ENCODE measurements at regions not wholly inside any gene's neighbourhood (a gene's known extent, or its start where the extent isn't known, plus 50 kb on each side); places are given as distances from the start of the nearest gene placed in this dataset.

DNA sequence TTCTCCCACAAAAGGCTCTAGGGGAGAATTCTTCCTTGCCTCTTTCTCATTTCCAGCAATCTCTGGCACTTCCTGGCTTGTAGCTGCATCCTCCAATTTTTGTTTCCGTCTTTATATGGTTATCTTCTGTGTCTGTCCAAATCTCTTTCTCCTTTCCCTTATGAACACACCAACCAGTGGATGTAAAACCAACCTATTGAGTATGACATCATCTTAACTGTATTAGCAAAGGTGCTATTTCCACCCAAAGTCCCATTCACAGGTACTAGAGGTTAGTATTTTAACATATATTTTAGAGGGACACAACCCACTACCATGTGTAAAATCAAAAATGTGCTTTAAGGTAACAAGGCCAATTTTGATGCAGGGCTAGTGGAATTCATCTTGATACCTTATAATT is 129.0 kb downstream of the RAP2A start:
- no peak for DNase-seq

DNA sequence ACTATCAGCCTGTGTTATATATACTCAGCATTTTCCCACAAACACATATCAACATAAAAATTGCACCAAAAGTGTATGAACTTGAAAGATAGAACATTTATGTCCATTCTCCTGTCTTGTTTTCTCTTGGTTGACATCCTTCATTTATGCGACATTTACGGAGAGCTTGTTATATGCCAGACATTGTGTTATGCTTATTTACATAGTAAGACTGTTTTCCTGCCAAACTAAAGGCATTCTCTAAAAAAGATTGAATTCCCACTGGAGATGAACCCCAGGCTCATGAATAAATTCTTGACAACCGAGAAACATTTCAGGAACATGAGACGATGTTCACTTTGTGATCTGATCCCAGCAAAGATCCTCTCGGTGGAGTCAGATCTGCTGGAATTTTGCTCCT is 131.0 kb downstream of the RAP2A start:
- no peak for DNase-seq

DNA sequence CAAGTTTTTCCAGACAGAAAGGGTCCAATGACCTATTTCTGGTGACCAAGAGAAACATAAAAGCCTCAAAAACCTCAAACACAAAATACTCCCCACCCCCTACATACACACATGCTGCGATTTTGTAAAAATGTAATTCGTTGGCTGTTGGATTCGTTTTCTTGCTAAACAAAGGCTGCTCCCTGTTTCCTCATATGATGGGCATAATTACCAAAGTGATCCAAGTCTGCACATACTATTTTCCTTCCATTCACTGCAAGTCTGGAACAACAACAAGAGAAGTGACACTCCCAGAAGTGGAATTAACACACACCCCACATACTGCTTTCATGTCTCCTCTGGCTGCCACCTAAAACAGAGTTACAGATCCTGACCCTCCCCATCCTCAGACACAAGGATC is 131.9 kb downstream of the RAP2A start:
- no peak for DNase-seq

DNA sequence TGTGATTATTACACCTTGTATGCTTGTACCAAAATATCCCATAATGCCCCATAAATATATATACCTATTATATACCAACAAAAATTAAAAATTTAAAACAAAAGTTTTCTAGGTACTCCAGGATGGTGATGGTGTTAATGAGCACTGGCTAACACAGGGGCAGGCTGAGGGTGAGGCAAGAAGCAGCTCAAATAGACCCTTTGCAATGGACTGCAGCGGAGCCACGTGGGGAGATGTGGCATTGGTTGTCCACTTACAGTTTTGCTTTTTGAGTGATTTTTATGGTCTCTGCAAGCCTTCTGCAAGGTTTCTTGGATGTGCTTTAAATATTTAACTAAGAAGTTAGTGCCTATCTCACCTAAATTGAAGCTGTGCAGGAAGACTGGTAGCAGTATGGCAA is 132.9 kb downstream of the RAP2A start:
- DNase-seq: no peak

DNA sequence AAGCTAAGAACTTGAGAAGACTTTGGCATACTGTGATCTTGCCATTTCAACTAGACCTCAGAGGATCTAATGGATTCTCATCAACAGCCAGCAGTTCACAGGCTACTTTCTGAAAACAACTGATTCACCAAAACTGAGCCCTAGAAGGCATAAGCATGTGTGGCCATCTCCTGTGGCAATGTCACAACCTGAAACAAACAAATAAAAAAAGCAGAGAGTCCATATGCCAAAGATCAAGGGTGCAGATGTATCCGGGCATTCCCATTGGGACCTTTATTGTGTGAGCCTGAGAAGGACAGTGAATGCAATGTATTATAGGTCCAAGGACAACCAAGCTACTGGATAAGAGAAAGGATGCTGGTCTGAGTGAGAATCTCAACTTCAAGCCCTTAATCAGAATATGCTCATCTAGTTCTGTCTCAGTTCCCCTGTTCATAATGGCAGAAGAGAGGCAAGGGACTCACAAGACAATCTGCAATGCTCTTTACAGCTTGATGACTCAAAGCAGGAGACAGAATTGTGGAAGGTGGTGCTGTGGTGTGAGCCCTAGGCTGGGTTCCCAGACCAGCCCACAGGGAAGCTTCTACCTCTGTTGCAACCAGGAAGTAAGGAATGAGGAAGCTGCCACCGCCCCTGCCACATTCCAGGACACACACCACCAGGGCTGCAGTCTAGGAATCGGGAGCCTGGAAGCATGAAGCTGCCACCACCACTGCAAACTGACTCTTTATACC is 133.7 kb downstream of the RAP2A start:
- no peak for DNase-seq

DNA sequence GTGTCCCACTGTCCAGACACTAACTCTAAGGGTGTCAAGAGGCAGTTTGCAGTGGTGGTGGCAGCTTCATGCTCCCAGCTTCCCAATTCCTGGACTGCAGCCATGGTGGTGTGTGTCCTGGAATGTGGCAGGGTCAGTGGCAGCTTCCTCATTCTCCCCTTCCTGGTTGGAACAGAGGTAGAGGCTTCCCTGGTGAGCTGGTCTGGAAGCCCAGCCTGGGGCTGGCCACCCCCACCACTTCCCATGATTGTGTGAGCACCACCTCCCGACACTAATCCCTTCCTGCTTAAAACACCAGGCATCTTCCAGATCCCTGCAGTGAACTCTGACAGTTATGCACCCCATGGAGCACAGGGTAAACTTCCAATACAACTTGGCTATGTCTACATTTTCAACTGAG is 134.9 kb downstream of the RAP2A start:
- DNase-seq: no peak

DNA sequence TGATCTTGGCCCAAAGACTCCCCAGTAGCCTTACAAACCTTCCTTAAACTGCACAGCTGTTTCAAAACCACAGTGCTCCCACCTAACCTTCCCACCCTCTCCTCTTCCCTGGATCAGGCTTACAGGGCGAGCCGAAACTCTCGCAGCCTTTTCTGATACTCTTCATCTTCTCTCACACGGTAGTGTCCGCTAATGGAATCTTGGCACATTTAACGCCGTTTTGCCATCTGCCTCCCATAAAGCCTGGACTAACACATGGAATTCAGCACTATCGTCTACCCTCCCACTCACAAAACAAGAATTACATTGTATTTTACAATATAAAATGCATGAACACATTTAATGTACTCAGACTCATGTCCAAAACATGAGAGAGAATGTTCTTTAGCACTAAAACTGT is 135.9 kb downstream of the RAP2A start:
- peak; percentile 30 for DNase-seq

DNA sequence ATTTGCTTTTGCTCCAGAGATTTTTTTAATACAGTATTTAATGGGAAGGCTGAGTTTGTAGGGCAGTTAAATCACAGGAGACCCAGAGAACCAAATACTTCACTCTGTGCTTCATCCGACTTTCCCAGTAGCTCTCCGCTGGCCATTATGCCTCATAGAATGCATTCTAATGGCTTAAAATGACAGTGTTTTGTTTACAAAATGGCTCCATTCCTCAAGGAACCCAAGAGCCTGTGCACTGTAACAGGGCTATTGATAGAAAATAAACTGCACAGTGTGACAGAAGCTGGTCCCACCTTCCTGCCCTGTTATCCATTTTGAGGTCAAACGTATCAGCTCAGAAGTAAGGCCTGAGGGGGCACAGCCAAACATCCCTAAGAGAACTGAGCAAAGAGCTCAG is 136.5 kb downstream of the RAP2A start:
- no peak for DNase-seq

DNA sequence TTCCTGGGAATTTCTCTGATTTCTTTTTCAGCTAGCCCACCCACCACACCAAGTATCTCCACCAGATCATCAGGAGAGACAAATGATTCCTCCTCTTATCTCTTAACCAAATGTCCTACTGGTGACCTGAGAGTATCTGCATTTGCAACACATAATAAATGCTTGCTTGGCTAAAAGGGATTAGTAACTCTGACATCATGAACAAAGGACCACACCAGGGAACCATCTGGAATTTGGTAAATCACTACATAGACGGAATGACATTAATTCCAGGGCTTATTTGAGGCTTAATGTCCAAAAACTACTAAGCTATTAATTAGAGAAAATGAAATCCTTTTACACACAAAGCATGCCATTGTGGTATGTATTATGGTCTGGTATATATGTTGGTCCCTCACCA is 139.0 kb downstream of the RAP2A start:
- DNase-seq: no peak

DNA sequence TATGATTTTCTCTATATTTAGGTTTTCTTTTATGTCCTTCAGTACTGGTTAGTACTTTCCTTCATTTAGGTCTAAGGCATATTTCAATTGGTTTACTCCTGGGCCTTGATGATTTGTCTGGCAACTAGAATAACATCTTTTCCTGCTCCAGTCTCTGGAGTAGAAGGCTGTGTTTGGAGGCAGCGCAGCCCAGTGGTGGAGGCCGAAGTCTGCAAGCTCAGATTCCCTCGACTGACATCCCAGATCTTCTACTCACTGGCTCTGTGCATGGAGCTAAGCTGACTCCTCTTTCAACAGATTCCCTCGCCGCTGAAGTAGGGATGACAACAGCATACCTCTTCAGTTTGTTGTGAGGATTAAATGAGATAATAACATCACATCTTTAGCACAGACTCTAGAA is 141.0 kb downstream of the RAP2A start:
- DNase-seq: peak; percentile 23

DNA sequence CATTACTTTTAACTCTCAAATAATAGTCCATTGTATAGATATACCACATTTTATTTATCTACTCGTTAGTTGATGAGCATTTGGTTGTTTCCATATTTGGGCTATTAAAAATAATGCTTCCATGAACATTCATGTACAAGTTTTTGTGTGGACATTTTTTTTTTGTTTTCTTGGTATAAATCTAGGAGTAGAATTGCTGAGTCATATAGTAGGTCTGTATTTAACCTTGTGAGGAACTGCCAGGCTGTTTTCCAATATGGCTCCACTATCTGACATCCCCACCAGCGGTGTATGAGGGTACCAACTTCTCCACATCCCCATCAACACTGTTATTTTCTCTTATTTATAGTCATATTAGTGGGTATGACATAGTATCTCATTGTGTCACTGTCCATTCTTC is 143.1 kb downstream of the RAP2A start:
- DNase-seq: no peak

DNA sequence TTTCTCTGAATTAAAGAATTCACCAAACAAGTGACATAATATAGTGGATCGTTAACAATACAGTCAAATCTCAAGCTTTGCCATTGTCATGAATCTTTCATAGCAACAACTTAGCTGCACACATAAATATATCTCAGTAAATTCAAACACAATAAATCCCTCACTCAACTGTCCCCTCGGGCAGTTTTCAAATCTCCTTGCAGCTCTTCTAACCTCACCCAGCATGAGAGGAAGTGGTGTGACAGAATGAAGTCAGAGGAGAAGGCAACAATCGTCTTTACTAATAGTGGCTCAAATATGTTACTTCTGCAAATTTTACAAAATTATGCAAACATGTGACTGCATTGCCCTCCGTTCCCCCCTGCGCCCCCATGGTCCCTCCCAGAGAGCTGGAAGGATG is 148.2 kb downstream of the RAP2A start:
- DNase-seq: no peak

DNA sequence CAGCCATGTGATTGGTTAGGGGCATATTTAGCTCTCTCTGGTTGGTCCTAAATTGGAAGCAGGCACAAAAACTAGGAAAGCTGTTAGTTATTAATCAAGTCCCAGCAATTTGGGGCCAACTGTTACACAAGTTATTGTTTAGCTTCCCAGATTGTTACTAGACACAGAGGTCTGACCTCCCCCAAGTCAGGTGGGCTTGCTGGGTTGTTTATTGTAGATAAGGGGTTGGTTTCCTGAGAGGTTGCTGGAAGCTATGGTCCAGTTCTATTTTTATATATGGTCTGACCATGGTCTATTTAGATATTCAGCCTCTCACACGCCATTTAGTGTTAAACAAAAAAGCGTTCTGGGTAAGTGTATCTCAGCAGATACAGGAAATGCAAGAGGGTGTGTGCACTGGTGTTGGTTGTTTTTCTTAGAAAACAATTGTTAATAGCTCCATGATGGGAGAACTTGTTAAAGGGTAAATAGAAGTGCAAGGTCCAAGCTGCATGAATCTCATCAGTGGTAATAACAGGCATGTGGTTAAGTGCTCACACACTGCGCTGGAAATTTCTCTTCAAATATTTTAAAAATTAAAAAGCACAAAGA is 150.0 kb downstream of the RAP2A start:
- DNase-seq: no peak

DNA sequence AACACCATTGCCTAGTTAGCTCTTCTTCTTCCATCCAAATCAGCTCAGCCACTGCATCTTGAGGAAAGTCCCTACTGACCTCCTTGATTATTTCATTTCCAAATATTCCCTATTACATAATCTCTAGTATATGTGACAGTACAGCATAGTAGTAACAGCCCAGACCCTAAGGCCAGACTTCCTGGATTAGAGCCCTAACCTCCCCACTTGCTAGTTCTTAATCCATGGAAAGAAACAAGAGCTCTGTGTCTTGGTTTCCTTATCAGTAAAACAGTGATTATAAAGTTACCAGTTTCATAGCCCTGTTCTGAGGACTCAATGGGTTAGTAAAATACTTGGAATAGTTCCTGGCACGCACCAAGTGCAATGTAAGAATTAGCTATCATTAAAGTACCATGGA is 153.0 kb downstream of the RAP2A start:
- no peak for DNase-seq

DNA sequence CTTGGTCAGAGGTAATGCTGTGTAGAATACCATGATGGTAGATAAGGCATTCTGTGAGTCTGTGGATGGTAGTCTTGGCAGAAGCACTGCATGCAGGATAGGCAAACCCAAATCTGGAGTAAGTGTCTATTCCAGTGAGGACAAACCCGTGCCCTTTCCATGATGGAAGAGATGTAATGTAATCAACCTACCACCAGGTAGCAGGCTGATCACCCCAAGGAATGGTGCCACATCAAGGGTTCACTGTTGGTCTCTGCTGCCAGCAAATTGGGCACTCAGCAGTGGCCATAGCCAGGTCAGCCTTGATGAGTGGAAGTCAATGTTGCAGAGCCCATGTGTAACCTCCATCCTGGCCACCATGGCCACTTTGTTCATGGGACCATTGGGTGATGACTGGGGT is 155.0 kb downstream of the RAP2A start:
- no peak for DNase-seq

DNA sequence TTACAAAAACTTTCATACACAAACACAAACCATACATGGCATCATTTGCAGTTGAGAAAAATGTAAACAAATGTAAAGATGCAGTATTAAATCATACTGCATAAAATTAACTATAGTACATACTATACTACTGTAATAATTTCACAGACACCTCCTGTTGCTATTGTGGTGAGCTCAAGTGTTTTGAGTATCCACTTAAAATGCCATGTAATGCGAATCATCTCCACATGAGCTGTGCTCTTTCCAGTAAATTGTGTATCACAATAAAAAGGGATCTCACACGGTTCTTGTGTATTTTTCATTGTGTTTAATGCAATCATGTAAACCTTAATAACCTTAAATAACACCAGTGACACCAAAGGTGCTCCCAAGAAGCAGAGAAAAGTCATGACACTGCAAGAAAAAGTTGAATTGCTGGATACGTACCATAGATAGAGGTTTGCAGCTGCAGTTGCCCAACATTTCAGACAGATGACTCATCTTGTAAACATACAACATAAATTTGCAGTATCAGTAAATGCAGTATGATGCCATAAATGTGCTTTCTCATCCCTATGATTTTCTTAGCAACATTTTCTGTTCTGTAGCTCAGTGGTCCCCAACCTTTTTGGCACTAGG is 166.6 kb downstream of the RAP2A start:
- DNase-seq: no peak

DNA sequence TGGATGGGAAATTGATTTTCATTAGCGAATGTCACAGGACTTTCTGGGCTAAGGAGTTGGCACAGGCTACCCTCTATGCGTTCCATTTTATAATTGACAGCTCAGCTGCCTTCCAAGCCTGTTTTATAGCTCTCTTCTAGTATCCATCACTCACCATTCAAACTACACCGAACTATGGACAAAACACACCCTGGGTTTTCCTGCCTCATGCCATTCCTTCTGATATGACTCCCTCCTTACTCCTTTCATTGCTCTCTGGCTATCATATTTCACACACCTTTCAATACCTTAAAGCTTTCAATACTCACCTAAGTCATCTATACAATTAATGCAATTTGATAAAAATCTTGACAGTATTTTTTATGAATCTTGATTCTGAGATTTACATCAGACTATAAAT is 181.3 kb downstream of the RAP2A start:
- DNase-seq: peak; percentile 56

DNA sequence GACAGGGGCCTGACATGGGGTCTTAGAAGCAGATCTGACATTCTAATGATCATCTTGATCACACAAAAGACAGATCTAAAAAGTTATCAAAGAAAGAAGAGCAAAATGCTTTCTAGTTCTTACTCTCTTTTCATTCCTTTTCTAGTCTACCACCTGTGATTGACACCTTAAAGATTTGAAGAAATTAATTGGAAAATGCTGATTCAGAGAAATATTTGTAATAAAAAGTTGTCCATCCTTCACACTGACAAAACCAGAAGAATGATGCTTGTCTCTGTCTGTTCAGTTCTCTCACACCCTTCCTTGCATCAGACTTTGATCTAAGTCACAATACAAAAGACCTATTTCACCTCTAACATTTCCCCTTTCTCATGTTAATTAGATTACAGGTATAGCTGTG is 182.4 kb downstream of the RAP2A start:
- no peak for DNase-seq

DNA sequence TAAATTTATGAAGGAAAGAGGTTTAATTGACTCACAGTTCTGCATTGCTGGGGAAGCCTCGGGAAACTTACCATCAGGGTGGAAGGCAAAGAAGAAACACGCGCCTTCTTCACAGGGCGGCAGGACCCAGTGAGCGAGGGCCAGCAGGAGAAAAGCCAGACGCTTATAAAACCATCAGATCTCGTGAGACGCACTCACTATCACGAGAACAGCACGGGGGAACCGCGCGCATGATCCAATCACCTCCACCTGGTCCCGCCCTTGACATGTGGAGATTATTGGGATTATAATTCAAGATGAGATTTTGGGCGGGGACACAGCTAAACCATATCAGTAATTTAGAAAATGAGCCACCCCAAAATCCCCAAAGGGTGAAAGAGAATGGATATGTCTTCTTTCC is 187.1 kb downstream of the RAP2A start:
- no peak for DNase-seq

DNA sequence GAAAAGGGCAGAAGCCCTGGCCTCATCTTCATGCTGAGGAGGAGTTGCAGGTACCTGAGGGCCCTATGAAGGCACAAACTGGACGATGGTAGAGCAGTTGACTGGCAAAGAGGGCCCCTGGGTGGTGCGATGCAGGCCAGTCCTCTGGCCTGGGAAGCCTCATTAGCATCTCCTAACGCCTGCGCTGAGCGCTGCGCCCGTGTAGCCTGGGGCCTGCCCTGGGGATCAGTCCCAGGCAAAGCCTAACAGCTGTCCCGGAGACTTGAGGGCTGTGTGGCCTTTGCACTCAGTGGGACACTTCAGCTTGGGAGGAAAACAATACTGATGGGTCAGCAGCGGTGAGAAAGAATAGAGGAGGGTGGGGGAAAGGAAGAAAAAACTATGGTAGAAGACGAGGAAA is 187.7 kb downstream of the RAP2A start:
- DNase-seq: no peak

DNA sequence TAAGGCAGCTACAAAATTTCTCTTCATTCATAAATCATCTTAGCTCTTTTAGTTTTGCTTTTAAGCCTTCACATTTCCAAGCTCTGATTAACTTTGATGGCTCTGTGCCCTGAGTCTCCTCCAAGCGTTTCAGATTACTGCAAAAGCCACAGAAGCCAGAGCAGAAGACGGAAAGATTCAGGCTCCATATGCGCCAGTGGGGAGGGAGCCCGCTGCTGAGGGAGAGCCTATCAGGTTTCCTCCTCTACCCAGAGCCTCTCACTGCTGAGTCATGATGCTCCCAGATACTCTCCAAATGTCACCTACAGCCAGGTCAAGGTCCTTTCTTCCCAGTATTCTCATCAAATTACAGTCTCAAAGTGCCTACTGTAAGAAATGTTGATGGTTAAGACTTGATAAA is 193.6 kb downstream of the RAP2A start:
- peak; percentile 93 for DNase-seq

DNA sequence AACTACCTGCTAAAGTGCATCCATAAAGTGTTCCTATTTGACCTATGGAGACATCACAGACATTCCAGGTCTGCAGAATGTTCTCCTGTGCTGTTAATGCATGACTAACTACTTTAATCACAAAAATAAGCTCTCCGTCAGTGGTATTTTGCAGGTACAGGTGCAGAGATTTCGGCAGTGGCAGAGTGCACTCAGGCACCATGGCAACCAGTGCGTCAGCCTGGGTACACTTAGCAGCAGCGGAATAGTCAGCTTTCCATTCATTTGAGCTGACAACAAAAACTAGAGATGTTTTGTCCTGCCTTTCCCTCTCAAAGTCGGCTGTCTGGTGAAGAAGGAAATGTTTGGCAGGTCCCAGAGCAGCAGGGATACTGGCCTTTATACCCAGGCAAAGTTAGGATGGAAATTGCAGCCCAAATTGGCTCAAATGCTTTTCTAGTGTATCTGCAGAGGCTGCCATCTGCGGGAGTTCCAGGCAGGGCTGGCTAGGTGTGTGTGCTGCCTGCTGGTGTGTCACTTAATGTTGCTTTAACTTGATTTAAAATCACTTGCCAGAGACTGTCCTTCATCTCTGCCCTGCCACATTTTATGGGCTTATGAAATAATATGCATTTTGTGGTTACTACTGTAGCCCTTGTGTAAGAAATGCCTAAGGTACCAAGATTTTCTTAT is 195.8 kb downstream of the RAP2A start:
- no peak for DNase-seq

DNA sequence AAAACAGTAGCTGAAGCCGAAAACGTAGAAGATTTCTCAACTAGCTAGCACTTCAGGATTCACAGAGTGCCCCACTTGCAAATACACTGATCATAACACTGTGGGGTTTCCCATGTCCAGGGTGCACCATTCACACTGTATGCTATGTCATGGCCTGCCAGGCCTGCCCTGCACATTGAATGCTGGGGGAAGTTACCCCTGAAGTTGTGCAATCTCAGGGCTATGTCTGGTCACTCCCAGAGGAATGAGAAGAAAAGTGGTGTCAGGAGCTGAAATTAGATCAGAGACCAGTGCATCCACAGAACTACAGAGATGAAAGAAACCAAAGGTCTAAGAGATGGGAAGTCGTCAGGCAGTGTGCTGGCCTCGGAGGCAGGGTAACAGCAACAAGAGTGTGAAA is 196.8 kb downstream of the RAP2A start:
- DNase-seq: no peak

DNA sequence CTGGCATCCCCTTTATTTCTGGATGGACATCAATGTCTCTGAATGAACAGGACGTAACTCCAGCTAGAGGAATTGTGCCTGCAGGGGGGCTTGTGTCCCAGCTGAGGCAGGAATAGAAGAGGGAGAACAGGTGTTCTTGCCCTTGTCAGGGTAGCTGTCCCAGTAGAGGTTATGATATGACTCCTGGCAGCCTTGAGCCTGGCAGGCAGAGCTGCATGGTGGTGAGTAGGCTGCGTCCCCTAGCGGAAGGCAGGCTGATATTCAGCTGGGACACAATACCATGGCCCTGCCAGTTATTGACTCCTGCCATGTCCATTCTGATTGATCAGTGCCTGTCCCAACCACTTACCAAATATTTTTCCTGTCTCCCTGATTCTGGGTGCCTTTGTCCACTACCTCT is 197.2 kb downstream of the RAP2A start:
- DNase-seq: no peak
